NCI-H128 (cell line): ENCODE measurements at regions not wholly inside any gene's neighbourhood (a gene's known extent, or its start where the extent isn't known, plus 50 kb on each side); places are given as distances from the start of the nearest gene placed in this dataset.

Experiments
- DNase-seq: peaks from one replicate; lab custom pipeline; 2025; ENCODE audit not compliant: unreplicated experiment; lab: John Stamatoyannopoulos, UW

GRCh38 chr9:80952363-80952922 is 736.9 kb downstream of the TLE1 start:
- no peak for DNase-seq

- no peak for DNase-seq
These were observed 737.7 kb downstream of the TLE1 start for GRCh38 chr9:80951675-80952074.

- DNase-seq = no peak
These were observed 740.5 kb downstream of the TLE1 start for GRCh38 chr9:80948876-80949275.

- no peak for DNase-seq
These were observed 741.3 kb downstream of the TLE1 start for GRCh38 chr9:80948066-80948465.

- DNase-seq = no peak
These were observed 742.7 kb downstream of the TLE1 start for GRCh38 chr9:80946496-80947170.

- no peak for DNase-seq
These were observed 743.9 kb downstream of the TLE1 start for GRCh38 chr9:80945436-80945835.

GRCh38 chr9:80937645-80938044 is 751.7 kb downstream of the TLE1 start:
- no peak for DNase-seq

GRCh38 chr9:80934095-80934494 is 755.3 kb downstream of the TLE1 start:
- DNase-seq = no peak

- no peak for DNase-seq
These were observed 756.2 kb downstream of the TLE1 start for GRCh38 chr9:80932947-80933780.

- no peak for DNase-seq
These were observed 757.2 kb downstream of the TLE1 start for GRCh38 chr9:80932181-80932580.

- DNase-seq = no peak
These were observed 758.2 kb downstream of the TLE1 start for GRCh38 chr9:80931163-80931562.

GRCh38 chr9:80928697-80929096 is 760.6 kb downstream of the TLE1 start:
- DNase-seq = no peak

GRCh38 chr9:80926611-80927010 is 762.7 kb downstream of the TLE1 start:
- no peak for DNase-seq

- DNase-seq = no peak
These were observed 766.8 kb downstream of the TLE1 start for GRCh38 chr9:80922544-80922943.

GRCh38 chr9:80906728-80907127 is 782.6 kb downstream of the TLE1 start:
- DNase-seq = no peak

GRCh38 chr9:80899208-80899607 is 790.1 kb downstream of the TLE1 start:
- no peak for DNase-seq

GRCh38 chr9:80893190-80893589 is 796.2 kb downstream of the TLE1 start:
- no peak for DNase-seq

GRCh38 chr9:80892703-80893102 is 796.6 kb downstream of the TLE1 start:
- DNase-seq = no peak

- DNase-seq = no peak
These were observed 799.2 kb downstream of the TLE1 start for GRCh38 chr9:80890124-80890523.

- DNase-seq = no peak
These were observed 803.5 kb downstream of the TLE1 start for GRCh38 chr9:80885894-80886293.

GRCh38 chr9:80883826-80884579 is 805.3 kb downstream of the TLE1 start:
- no peak for DNase-seq
